Loucy (cell line): ENCODE measurements at regions not wholly inside any gene's neighbourhood (a gene's known extent, or its start where the extent isn't known, plus 50 kb on each side); places are given as distances from the start of the nearest gene placed in this dataset.

Experiments
- H2AFZ ChIP-seq: fragments of 200-600 bp; sonication (generic); 2 replicates; pipeline ENCODE4 v1.6.0; 2016; ENCODE audit warnings: antibody characterized with exemption, mild to moderate bottlenecking, low read length, moderate library complexity
- H3F3A ChIP-seq: fragments of 200-600 bp; 2 replicates; pipeline ENCODE4 v1.6.0; 2016; ENCODE audit warnings: antibody characterized with exemption, low read depth, mild to moderate bottlenecking
- H3K27me3 ChIP-seq: fragments of 200-600 bp; sonication (generic); 2 replicates; pipeline ENCODE4 v1.6.1; 2014; ENCODE audit warnings: low read length, mild to moderate bottlenecking; ENCODE audit not compliant: insufficient read depth, poor library complexity, severe bottlenecking
- H3K36me3 ChIP-seq: fragments of 200-600 bp; sonication (generic); 2 replicates; pipeline ENCODE4 v1.6.1; 2016; ENCODE audit warnings: low read length; ENCODE audit not compliant: insufficient read depth
- H3K4me1 ChIP-seq: fragments of 200-600 bp; sonication (generic); 2 replicates; pipeline ENCODE4 v1.5.1; 2014; ENCODE audit warnings: low read length, mild to moderate bottlenecking; ENCODE audit not compliant: insufficient read depth, poor library complexity, severe bottlenecking
- H3K4me2 ChIP-seq: fragments of 200-600 bp; sonication (generic); 2 replicates; pipeline ENCODE4 v1.6.0; 2014; ENCODE audit warnings: antibody characterized with exemption, low read length, low read depth, mild to moderate bottlenecking; ENCODE audit not compliant: poor library complexity, severe bottlenecking
- H3K4me3 ChIP-seq: fragments of 200-600 bp; sonication (generic); 2 replicates; pipeline ENCODE4 v1.5.1; 2014; ENCODE audit warnings: low read length, mild to moderate bottlenecking, mixed read lengths; ENCODE audit not compliant: poor library complexity, severe bottlenecking
- H3K79me2 ChIP-seq: fragments of 200-600 bp; sonication (generic); 2 replicates; pipeline ENCODE4 v1.6.1; 2014; ENCODE audit warnings: low read length; ENCODE audit not compliant: insufficient read depth
- H3K9ac ChIP-seq: fragments of 200-600 bp; sonication (generic); 2 replicates; pipeline ENCODE4 v1.6.0; 2014; ENCODE audit warnings: mild to moderate bottlenecking, low read depth, low read length, moderate library complexity; ENCODE audit not compliant: poor library complexity, severe bottlenecking
- H3K9me2 ChIP-seq: fragments of 200-600 bp; sonication (generic); replicated peaks from 2 replicates; pipeline ENCODE4 v1.6.1; 2016; ENCODE audit warnings: low read depth, low read length, mixed read lengths
- H3K9me3 ChIP-seq: fragments of 200-600 bp; sonication (generic); 2 replicates; pipeline ENCODE4 v1.6.1; 2014; ENCODE audit warnings: mild to moderate bottlenecking, antibody characterized with exemption, low read length, low read depth; ENCODE audit not compliant: insufficient read depth
- H4K20me1 ChIP-seq: fragments of 200-600 bp; sonication (generic); 2 replicates; pipeline ENCODE4 v1.6.0; 2014; ENCODE audit warnings: antibody characterized with exemption, low read length, mild to moderate bottlenecking; ENCODE audit not compliant: insufficient read depth, poor library complexity, severe bottlenecking
- CTCF ChIP-seq: fragments of 200-600 bp; sonication (generic); conservative IDR thresholded peaks from 2 replicates; pipeline ENCODE4 v1.5.1; 2014; ENCODE audit warnings: mild to moderate bottlenecking, antibody characterized with exemption, low read length
- EZH2phosphoT487 ChIP-seq: fragments of 200-600 bp; IDR thresholded peaks from 2 replicates; pipeline ENCODE4 v1.6.1; 2018; ENCODE audit warnings: antibody characterized with exemption, mild to moderate bottlenecking, moderate library complexity, borderline replicate concordance

- TF ChIP-seq EZH2phosphoT487 (no peak), CTCF (no peak)
- no peak overlapping the region for H3K4me3 ChIP-seq
- no peaks in the 10 kb centered on the region for H3K79me2 ChIP-seq
- no peaks in the 10 kb centered on the region for H3K36me3 ChIP-seq
- no peaks in the 10 kb centered on the region for H3K27me3 ChIP-seq
- H3K9me3 ChIP-seq, result no peaks in the 10 kb centered on the region
- no peaks in the 10 kb centered on the region for H3K4me1 ChIP-seq
- no peak overlapping the region for H3K9ac ChIP-seq
- no peaks in the 10 kb centered on the region for H3F3A ChIP-seq
- no peak overlapping the region for H2AFZ ChIP-seq
- H3K9me2 ChIP-seq, result no peaks in the 10 kb centered on the region
- H4K20me1 ChIP-seq, result no peaks in the 10 kb centered on the region
- no peak overlapping the region for H3K4me2 ChIP-seq
These were observed 484.0 kb downstream of the MMUT start for GRCh38 chr6:48979085-48979484.

GRCh38 chr6:48978016-48978415 lies 485.0 kb downstream of the MMUT start:
- no peak overlapping the region for H2AFZ ChIP-seq
- H3K9me3 ChIP-seq, result no peaks in the 10 kb centered on the region
- no peaks in the 10 kb centered on the region for H3K9me2 ChIP-seq
- H3K4me1 ChIP-seq, result no peaks in the 10 kb centered on the region
- H3K79me2 ChIP-seq, result no peaks in the 10 kb centered on the region
- no peaks in the 10 kb centered on the region for H3K36me3 ChIP-seq
- H3K4me3 ChIP-seq, result no peak overlapping the region
- TF ChIP-seq EZH2phosphoT487, result no peak
- TF ChIP-seq CTCF, result no peak
- no peak overlapping the region for H3K9ac ChIP-seq
- no peaks in the 10 kb centered on the region for H4K20me1 ChIP-seq
- no peak overlapping the region for H3K4me2 ChIP-seq
- no peaks in the 10 kb centered on the region for H3F3A ChIP-seq
- H3K27me3 ChIP-seq, result no peaks in the 10 kb centered on the region

DNA sequence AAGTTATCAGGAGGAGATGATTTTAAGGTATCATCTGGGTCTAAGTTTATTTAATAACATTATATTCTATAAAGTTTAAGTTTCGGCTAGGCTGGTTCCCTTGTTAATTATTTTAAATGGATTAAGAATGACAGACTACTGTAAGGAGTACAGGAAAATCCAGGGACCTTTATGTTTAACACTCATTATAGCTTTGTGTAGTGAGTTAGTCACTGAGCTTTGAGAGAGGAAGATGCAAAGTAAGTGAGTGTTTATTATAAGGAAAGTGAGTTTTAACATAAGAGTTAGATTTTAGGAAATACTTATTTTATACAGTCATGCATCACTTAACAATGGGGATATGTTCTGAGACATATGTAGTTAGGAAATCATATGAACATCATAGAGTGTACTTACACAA lies 485.5 kb downstream of the MMUT start:
- Histone ChIP-seq H3K9ac (no peak overlapping the region), H2AFZ (no peak overlapping the region), H3K9me3 (no peaks in the 10 kb centered on the region)

More for the DNA sequence above, 485.5 kb downstream of the MMUT start:
- no peaks in the 10 kb centered on the region for H3K79me2 ChIP-seq
- no peaks in the 10 kb centered on the region for H3K9me2 ChIP-seq
- H3K36me3 ChIP-seq, result no peaks in the 10 kb centered on the region
- H3K27me3 ChIP-seq, result no peaks in the 10 kb centered on the region
- no peaks in the 10 kb centered on the region for H3K4me1 ChIP-seq
- no peaks in the 10 kb centered on the region for H3F3A ChIP-seq
- H3K4me3 ChIP-seq, result no peak overlapping the region
- H4K20me1 ChIP-seq, result no peaks in the 10 kb centered on the region
- TF ChIP-seq EZH2phosphoT487 (no peak), CTCF (no peak)
- H3K4me2 ChIP-seq, result no peak overlapping the region
